NCI-H82 treated with DMSO at 0.1 percent for 48 hours (cell line): ENCODE measurements at regions not wholly inside any gene's neighbourhood (a gene's known extent, or its start where the extent isn't known, plus 50 kb on each side); places are given as distances from the start of the nearest gene placed in this dataset.
"Not testable (repeated sequence)": the region's sequence is repeated elsewhere in the genome, so short reads cannot be mapped to it uniquely, and the experiment has no call there.

ENCODE experiments used
- DNase-seq: peaks from one replicate; lab custom pipeline; 2025; ENCODE audit not compliant: unreplicated experiment; lab: John Stamatoyannopoulos, UW

DNA sequence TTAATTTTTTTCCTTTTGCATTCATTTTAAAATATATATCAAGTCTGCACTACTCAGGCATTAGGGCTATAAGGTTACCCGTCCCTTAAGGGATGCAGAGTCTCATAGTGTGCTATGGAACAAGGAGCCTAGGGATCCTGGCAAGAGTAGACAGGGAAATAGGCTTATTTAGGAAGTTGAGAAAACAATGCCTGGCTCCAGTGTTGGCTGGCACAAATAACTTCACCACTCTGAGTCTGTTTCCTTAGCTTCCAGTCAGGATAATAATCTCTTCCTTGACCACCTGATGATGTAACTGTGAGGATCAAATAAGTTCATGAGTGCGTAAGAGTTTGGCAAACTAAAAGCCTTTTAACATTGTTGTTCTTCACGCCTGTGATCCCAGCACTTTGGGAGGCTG lies 540.8 kb upstream of the IL12A start:
- DNase-seq: no peak

GRCh38 chr3:159448902-159449301 lies 539.7 kb upstream of the IL12A start:
- no peak for DNase-seq

GRCh38 chr3:159451067-159451466 lies 537.6 kb upstream of the IL12A start:
- no peak for DNase-seq

GRCh38 chr3:159451482-159451881 lies 537.2 kb upstream of the IL12A start:
- no peak for DNase-seq

DNA sequence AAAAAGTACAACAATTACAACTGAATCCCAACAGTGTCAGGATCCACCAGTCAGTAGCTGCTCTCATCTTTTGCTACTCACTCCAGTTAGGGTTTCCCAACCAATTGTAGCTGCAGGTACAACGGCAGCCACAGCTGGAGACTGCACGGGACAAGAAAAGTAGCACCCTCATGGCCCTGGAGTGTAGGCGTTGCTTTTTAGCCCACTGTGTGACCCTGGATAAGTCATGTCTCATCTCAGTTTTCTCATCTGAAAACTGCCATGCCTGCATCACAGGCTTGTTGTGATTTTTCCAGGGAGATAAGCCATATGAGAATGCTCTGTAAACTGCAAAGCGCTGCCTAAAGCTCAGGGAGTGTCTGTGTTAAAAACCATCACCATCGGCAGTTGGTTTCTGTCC lies 535.6 kb upstream of the IL12A start:
- DNase-seq: no peak

GRCh38 chr3:159453945-159454344 lies 534.7 kb upstream of the IL12A start:
- no peak for DNase-seq

- DNase-seq: no peak
Observed at GRCh38 chr3:159455741-159456181, 532.9 kb upstream of the IL12A start.

GRCh38 chr3:159458010-159458409 lies 530.6 kb upstream of the IL12A start:
- DNase-seq: no peak

DNA sequence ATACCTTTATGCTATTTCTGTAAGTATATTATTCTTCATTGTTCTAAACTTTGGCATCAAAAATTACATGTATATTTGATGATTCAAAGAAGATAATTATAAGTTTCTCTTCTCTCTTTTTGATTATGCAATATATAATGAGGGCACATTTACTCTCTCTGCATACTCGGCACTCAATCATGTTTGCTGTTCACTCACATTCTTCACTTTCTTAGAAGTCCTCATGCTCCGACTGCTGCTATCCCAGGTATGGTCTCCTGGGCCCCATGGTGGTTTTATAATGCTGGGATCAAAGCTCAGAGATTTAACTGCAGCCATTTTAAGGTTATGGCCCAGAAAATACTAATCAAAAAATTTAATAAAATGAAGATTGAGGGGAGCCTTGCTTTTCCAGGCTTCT lies 529.7 kb upstream of the IL12A start:
- DNase-seq: no peak

DNA sequence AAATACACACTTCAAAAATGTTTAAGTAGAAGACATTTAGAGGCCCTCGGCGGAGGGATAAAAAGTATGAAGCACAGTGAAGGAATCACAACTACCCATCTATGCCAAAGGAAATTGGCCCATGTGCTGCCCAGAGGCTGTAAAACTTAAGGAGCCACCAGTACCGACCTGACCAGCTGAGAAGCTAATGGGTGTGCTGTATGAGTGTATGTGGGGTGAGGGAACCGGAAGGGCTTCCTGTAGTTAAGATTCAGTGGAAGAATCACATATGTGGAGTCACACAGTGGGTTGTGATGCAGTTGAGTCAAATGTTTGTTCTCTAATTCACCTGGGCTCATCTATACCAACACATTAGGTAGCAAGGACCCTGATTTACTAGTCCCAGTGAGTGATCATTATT lies 516.0 kb upstream of the IL12A start:
- DNase-seq: no peak

DNA sequence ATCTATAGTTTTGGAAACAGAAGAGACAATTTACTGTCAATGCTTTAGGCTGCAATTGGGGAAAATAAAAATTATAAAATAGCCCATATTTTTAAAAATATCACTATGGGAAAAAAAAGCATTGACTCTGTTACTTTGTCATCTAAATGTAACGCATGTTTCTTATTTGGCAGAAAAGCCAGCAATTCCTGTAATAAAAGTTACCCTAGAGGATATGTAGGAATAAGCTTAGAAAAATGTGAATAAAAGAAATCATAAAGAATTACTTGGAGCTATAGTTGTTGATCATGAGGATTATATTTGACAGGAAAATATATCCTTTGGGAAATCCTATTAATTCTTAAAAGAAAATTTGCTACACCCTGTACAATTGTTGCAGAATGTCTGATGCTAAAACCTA lies 515.4 kb upstream of the IL12A start:
- no peak for DNase-seq

GRCh38 chr3:159480046-159480445 lies 508.6 kb upstream of the IL12A start:
- no peak for DNase-seq

- no peak for DNase-seq
Observed at GRCh38 chr3:159482241-159482993, 506.2 kb upstream of the IL12A start.

DNA sequence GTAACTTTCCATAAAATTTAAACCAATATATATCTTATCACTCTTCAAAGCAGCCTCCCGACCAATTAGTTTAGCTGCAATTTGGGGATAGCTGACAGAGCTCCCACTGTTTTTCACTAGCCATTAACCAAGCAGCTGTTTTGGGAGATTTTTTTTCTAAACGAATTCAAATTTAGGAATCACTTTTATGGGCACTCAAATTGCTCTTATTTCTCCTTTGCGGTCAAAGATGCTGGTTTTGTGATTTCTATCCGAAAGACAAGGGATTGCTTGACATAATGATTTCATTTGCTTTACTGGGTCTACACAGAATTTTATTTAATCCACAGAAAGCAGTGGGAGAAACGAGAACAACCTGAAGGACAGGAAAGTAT lies 505.7 kb upstream of the IL12A start:
- no peak for DNase-seq

- no peak for DNase-seq
Observed at GRCh38 chr3:159486580-159486979, 502.1 kb upstream of the IL12A start.

DNA sequence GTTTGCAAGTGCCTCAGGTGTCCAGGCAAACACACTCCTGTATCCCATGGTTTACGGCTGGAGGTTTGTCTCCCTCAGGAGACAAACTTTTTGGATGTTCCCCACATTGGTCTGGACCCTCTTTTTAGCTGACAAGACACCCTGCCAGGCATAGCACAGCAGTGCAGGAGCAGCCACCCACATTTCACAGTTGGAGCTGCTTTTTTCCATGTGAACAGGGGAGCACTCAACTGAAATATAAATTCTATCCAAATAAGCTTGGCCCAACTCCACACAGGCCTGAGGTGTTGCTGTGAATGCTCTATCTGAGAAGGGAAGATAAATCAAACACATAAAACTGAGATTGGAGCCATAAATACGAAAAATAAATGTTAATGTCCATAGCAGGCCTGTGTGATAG lies 501.3 kb upstream of the IL12A start:
- DNase-seq: no peak

- DNase-seq: peak; percentile 82
Observed at GRCh38 chr3:159488602-159489001, 500.0 kb upstream of the IL12A start.

- no peak for DNase-seq
Observed at GRCh38 chr3:159497361-159497760, 491.3 kb upstream of the IL12A start.

DNA sequence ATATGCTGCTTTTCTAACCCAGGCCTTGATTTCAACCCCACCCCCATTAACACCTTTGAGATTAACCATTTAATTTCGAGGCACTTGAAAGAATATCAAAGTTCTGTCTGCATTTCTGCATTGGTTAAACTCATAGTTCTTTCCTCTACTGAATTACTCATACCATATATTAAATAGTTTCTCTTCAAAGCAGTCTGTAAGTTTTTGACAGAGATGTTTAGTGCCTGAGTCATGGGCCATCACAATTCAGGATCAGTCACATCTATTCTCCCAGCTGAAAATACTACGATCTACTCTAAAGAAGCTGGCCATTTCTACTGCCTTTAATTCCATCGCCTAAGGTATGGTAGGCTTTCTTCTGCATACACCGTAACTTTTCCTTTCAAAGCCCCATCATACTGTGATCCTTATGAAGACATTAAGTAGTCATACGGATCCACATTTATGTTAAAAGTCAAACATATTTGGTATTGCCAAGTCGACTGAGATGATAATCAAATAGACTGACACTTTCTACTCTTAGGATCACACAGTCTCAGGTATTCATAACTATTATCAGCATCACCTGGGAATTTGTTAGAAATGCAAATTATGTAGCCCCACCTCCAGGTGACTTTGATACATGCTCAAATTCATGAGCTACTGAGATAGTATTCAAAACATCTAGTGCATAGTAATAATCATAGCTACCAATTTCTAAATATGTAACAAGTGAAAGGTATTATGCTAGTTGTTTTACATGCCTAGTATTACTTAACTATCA lies 489.4 kb upstream of the IL12A start:
- DNase-seq: no peak

- DNase-seq: no peak
Observed at GRCh38 chr3:159501029-159501428, 487.6 kb upstream of the IL12A start.

GRCh38 chr3:159502986-159503385 lies 485.6 kb upstream of the IL12A start:
- DNase-seq: no peak

GRCh38 chr3:159510988-159511387 lies 477.6 kb upstream of the IL12A start:
- not testable (repeated sequence) for DNase-seq

- DNase-seq: no peak
Observed at GRCh38 chr3:159513444-159513843, 475.2 kb upstream of the IL12A start.
